ENCODE measurements at regions not wholly inside any gene's neighbourhood (a gene's known extent, or its start where the extent isn't known, plus 50 kb on each side); places are given as distances from the start of the nearest gene placed in this dataset.

GRCh38 chr6:118746825-118747174 is 95.4 kb upstream of the CEP85L start:
- TF ChIP-seq SP1 (IDR thresholded peaks at IDR 0.05) (no peak), FOXA1 (IDR thresholded peaks at IDR 0.05) (no peak), ARNT (IDR thresholded peaks at IDR 0.05) (no peak), ELF4 (IDR thresholded peaks at IDR 0.05) (no peak), BHLHE40 (IDR thresholded peaks at IDR 0.05; ENCODE audit: borderline replicate concordance) (no peak), FOXK2 (IDR thresholded peaks at IDR 0.05) (no peak)
- TF ChIP-seq, protein P1, sequence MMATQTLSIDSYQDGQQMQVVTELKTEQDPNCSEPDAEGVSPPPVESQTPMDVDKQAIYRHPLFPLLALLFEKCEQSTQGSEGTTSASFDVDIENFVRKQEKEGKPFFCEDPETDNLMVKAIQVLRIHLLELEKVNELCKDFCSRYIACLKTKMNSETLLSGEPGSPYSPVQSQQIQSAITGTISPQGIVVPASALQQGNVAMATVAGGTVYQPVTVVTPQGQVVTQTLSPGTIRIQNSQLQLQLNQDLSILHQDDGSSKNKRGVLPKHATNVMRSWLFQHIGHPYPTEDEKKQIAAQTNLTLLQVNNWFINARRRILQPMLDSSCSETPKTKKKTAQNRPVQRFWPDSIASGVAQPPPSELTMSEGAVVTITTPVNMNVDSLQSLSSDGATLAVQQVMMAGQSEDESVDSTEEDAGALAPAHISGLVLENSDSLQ (IDR thresholded peaks at IDR 0.05): no peak

All from HEK293T (cell line).